ENCODE measurements at regions not wholly inside any gene's neighbourhood (a gene's known extent, or its start where the extent isn't known, plus 50 kb on each side); places are given as distances from the start of the nearest gene placed in this dataset.

DNA sequence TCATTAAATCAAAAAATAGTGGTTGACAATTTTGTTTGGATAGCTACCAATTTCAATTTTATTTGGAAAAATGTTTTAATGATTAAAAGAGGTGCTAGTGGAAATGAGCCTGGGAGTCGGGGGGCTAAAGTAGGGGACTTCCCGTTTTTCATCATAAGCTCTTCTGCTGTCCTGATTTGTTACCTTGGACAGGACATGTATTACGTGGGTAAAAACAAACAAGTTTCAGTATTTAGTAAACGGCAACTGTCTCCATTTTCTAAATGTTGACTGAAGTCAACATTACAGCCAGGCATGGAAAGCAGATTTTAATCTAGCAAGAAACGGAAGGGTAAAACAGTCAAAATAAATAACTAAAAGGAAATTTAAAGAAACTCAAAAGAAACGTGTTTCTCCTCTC lies 212.3 kb upstream of the GRAMD2B start:
- H3K27ac ChIP-seq, result no peak overlapping the region
- no peak for DNase-seq (ENCODE audit: low read depth, low spot score)

DNA sequence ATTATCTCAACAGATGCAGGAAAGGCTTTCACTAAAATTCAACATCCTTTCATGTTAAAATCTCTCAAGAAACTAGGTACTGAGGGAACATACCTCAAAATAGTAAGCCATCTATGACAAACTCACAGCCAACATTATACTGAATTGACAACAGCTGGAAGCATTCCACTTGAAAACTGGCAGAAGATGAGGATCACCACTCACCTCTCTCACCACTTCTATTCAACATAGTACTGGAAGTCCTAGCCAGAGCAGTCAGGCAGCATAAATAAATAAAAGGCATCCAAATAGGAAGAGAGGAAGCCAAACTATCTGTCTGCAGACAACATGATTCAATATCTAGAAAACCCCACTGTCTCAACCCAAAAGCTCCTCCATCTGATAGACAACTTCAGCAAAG lies 203.6 kb upstream of the GRAMD2B start:
- no peak for DNase-seq (ENCODE audit: low read depth, low spot score)
- no peak overlapping the region for H3K27ac ChIP-seq

DNA sequence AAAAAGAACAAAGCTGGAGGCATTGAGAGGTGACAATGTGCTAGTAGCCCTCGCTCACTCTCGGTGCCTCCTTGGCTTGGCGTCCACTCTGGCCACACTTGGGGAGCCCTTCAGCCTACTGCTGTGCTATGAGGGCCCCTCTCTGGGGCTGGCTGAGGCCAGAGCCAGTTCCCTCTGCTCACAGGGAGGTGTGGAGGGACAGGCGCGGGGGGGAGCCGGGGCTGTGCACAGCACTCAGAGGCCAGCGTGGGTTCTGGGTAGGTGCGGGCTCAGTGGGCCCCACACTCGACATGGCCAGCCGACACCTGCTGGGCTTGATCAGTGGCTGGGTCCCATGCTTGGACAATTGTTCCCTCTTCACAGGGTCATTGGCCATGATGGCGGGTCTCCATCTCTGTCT lies 202.5 kb upstream of the GRAMD2B start:
- DNase-seq (ENCODE audit: low read depth, low spot score), result no peak
- no peak overlapping the region for H3K27ac ChIP-seq

DNA sequence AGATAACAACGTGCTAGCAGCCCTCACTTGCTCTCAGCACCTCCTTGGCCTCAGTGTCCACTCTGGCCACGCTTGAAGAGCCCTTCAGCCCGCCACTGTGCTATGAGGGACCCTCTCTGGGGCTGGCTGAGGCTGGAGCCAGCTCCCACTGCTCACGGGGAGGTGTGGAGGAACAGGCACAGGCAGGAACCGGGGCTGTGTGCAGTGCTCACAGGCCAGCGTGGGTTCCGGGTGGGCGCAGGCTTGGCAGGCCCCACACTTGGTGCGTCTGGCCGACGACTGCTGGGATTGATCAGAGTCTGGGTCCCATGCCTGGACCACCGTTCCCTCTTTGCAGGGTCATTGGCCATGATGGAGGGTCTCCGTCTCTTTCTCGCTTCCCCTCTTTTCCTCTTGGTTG lies 194.3 kb upstream of the GRAMD2B start:
- no peak for DNase-seq (ENCODE audit: low read depth, low spot score)
- no peak overlapping the region for H3K27ac ChIP-seq

DNA sequence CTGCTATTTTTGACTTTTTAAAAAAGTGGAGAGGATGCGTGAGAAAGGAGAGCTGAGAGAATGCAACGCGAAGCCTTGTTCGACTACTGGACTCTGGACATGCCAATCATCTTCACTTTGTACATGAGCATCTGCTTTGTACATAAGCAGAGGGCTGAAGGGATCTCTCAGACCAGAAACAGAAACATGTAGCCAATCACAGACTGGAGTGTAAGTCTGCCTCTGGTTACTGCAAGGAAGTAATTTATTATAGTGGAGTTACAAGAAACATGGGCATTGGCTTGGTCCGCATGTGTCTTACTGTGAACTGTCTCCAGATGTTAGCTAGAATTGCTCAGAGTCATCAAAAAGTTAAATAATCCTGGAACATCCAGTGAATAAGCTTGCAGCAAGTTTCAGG lies 190.0 kb upstream of the GRAMD2B start:
- no peak overlapping the region for H3K27ac ChIP-seq
- no peak for DNase-seq (ENCODE audit: low read depth, low spot score)

DNA sequence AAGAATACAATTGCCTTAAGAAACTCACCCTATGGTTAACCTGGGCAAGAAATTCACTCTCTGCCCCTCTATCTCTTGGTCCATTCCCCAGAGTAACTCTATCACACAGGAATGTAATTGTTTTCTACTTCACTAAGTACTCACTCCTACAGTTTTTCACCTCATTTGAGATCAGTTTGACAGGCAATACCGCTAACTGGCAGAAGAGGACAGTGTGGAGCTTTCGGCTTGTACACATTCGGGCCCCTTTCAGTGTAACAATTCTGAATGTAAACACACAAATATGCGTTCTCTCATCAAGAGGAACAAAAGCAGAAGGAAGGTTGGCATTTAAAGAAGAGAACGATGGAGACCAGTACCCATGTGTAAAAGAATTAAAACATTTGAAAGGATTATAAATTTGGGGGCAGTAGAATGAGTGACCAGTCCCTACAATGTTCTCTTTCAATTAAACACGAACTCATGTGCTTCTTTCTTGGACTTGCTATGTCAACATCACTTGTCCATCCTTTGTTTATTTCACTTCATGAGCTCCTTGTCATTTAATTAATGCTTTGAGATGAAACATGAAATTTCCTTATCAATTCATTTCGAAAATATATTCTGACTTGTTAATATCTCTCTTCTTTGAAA lies 188.5 kb upstream of the GRAMD2B start:
- no peak for DNase-seq (ENCODE audit: low read depth, low spot score)
- no peak overlapping the region for H3K27ac ChIP-seq

DNA sequence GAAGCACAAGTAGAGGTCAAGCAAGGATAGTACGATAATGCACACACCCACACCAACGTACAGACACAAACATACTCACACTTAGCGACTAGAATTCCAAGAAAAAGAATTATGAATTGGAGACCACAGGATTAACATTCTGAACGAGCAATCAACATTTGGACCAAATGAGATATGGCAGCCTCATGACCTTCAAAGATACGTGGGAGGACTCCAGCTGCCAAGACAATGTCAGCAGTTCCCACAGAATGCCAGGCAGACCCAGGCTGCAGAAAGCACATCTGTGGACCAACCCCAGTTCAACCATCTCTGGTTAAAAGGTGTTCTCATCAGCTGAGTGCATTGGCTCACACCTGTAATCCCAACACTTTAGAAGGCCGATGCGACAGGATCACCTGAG lies 187.6 kb upstream of the GRAMD2B start:
- H3K27ac ChIP-seq, result no peak overlapping the region
- no peak for DNase-seq (ENCODE audit: low read depth, low spot score)

DNA sequence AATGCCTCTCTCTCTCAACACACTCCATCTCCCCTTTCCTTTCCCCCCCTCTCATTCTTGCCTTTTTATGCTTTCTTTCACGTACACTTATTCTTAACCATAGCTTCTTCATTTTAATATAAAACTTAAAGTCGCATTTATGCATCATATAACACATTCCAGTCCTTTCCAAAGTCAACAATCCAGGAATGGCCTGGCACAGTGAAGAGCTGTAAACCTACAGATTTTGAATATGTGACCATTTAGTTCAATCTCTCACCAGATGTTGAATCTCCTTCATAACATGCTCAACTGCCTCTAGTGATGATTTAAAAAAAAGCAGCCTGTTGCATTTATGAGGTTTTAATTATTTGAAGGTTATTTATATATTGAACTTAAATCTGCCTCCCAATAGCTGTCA lies 186.2 kb upstream of the GRAMD2B start:
- DNase-seq (ENCODE audit: low read depth, low spot score), result no peak
- H3K27ac ChIP-seq, result no peak overlapping the region

DNA sequence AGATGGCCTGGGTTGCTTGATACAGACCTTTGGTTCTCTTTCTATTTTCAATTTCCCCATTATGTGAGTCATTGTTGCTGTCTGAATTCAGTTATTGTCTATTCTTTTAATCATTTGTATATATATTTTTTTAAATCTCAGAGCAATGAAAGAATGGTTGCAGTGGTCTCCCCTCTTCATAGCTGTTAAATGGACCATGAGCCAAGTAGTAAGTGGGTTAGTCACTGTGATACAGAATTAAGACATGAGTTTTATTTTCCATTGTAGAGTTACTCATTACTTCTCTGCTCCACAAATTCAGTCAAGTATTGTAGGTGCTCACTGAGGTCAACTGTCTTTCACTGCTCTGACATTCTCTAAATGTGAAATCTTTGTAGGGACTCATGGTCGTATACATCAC lies 174.6 kb upstream of the GRAMD2B start:
- no peak for DNase-seq (ENCODE audit: low read depth, low spot score)
- H3K27ac ChIP-seq, result no peak overlapping the region

DNA sequence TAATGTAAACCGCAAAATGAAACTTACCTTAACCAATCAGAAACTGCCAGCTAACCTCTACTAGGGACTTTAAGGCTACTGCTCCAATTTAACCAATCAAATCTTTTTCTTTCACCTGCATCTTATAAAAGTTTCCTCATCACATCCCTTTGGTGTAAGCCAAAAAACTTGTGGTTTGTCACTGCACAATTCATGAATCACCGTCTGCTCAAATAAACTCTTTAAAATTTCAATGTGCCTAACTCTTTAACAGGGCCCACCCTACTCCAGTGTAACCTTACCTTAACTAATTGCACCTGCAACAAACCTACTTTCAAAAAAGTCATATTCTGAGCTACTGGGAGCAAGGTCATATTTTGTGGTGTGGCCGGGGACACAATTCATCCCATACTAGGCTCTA lies 172.2 kb upstream of the GRAMD2B start:
- no peak overlapping the region for H3K27ac ChIP-seq
- DNase-seq (ENCODE audit: low read depth, low spot score), result no peak

DNA sequence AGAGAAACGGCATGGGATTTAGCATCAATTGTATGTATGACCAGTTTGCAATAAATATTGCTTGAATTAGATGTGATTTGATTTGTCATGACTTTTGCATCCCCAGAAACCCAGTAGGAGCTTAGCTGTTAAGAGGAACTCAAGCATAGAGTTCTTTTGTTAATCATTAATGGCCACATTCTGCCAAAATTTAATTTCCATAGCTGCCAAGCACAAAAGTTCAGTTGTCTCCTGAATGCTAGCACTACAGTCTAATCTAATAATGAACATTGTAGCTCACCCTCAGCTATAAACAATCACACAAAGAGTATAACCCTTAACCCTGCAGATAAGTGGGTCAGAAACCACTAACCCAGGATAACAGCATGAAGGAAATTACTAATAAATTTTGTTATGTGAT lies 169.8 kb upstream of the GRAMD2B start:
- DNase-seq (ENCODE audit: low read depth, low spot score), result no peak
- no peak overlapping the region for H3K27ac ChIP-seq

DNA sequence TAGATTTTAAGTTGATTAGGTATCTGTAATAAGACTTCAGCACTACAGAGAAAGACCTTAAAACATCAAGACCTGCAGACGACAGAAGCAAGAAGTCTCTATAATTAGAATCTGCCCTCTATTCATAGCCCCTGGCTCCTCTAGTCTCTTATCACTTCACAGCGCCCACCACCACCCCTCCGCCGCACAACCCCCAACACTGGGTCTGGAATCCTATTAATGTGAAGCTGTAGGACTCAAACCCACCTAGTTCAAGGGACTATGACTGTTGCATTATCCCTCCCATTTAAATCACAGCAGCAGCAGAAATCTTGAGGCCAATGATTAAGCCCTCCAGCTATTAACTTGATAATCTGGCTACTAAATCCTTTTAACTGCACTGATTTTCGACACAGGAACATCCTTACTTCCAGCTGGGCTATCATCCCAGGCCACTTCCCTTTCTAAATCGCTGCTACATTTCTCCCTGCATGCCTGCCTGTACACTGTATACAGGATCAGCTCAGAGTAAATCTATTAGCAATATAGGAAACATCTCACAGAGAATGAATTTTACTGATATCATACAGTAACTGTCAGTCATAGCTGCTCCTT lies 159.5 kb upstream of the GRAMD2B start:
- H3K27ac ChIP-seq, result no peak overlapping the region
- DNase-seq (ENCODE audit: low read depth, low spot score), result no peak

DNA sequence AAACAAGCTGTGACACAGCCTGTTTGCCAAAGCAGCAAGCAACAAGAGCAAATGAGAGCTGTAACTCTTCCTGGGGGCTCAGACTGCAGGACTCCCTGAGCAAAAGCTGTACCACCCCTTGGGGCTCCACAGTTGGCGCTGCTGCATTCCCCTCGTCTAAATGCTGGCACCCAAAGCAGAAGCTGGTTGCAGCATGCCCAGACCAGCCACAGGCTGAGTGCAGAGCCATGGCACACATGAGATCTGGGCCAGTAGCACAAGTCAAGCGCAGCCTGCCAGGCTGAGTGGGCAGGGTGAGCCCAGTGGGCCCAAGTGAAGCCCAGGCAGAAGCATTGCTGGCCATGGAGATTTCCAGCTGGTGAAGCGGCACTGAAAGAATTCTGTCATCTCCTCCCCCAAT lies 157.3 kb upstream of the GRAMD2B start:
- H3K27ac ChIP-seq, result no peak overlapping the region
- DNase-seq (ENCODE audit: low read depth, low spot score), result no peak

DNA sequence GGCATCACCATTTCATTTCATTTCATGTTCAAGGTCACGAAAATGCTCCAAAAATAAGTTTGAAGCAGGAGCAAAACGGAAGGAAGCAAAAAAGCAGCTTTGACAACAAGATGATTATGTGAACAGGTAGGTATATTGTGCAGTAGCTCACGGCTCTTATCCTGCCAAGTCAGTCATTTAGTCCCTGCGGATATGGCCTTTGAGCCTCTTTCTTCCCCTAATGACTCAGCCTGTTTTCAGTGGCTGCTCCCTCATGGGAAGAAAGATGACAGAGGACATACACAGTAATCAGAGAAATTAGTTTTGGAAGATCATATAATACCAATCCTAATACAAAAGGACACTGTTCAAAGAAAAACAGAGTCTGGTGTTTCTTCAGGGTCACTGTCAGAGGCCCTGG lies 155.8 kb upstream of the GRAMD2B start:
- no peak for DNase-seq (ENCODE audit: low read depth, low spot score)
- H3K27ac ChIP-seq, result no peak overlapping the region

DNA sequence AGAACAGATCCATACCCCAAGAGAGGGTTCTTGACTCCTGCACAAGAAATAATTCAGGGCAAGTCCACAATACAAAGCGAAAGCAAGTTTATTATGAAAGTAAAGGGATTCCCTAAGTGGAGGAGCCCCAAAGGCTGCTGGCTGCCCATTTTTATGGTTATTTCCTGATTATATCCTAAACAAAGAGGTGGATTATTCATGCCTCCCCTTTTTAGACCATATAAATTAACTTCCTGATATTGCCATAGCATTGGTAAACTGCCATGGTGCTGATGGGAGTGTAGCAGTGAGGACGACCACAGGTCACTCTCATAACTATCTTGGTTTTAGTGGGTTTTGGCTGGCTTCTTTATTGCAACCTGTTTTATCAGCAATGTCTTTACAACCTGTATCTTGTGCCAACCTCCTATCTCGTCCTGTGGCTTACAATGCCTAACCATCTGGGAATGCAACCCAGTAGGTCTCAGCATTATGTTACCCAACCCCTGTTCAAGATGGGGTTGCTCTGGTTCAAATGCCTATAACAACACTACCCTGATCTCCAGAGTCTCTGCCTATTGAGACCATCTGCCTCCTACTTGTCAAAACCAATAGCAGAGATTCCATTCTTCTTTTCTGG lies 154.4 kb upstream of the GRAMD2B start:
- no peak for DNase-seq (ENCODE audit: low read depth, low spot score)
- no peak overlapping the region for H3K27ac ChIP-seq

DNA sequence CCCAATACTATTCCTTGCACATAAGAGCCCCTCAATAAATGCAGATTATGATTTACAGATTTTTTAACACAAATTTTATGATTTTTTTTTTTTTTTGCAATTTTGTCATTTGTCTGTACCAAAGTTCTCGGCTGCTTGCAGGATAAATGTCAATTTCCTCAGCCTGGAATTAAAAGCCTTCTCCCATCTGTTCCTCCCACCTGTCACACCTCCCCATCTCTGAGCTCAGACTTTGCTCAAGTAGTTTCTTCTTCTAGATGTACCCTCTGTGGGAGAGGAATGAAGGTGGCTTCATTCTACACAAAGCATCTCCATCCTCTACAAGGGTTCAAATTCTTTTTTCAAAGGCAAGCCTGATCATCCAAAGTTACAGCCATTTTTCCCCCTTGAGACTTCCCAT lies 153.7 kb upstream of the GRAMD2B start:
- H3K27ac ChIP-seq, result no peak overlapping the region
- no peak for DNase-seq (ENCODE audit: low read depth, low spot score)

DNA sequence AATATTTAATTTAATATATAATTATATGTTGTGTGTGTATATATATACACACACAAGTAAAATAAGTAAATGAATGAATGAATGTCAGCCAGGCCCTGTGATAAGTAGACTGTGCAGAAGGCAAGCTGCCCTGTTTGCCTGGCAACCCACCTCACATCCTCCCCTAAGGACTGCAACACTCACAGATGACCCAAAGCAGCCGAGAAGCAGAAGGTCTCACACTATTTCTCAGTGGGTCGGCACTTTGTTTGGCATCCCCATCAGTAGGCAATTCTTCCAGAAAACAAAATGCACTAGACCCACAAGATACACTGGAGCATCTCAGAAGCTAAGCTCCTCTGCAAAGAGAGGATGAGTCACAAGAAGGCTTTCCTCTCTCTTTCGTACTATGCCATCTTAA lies 152.1 kb upstream of the GRAMD2B start:
- no peak overlapping the region for H3K27ac ChIP-seq
- DNase-seq (ENCODE audit: low read depth, low spot score), result no peak

DNA sequence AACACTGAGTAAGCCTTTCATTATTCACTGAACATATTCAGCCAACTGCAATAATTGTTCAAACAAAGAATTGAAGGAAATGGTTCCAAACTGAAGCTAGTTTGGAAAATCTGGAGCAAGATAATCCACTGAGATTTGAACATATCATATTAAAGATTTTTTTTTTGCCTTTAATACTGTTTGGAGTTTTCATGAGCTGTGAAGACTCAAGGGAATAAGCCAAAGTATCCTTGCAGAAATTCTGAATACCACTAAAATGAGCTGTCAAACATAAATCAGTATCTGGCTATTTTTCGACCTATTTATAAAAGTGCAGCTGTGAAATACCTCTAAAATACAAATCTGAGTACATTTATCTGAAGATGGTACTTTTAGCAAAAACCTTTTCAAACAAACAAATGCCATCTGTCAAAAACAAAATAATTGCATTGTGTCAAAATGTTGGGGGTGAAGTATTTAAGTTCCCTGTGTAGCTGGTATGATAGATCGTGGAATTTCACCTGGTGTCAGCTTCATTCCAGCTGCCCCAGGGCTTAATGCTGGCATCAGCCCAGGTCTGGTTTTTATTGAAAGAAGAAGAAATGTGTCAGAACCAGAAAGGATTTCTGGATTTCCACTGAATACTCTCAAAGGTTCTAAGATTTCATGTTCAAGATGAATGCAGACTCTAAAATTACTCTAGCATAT lies 149.0 kb upstream of the GRAMD2B start:
- no peak overlapping the region for H3K27ac ChIP-seq
- DNase-seq (ENCODE audit: low read depth, low spot score), result no peak

DNA sequence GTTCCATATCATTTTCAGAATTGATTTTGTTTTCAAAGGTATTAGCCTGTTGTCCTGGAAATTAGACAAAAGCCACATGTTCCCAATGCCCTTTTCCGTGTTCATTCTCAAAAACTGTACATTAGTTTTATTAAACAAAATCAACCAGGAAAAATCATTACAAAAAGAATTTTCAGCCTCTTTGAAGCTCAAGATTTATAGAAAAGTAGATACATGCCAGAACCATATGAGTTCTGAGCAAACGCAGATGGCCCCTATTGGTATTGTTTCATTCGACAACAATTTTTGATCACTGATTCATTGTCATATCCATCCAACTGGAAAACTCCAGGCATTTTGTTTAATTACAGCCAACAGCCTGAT lies 148.5 kb upstream of the GRAMD2B start:
- H3K27ac ChIP-seq, result no peak overlapping the region

DNA sequence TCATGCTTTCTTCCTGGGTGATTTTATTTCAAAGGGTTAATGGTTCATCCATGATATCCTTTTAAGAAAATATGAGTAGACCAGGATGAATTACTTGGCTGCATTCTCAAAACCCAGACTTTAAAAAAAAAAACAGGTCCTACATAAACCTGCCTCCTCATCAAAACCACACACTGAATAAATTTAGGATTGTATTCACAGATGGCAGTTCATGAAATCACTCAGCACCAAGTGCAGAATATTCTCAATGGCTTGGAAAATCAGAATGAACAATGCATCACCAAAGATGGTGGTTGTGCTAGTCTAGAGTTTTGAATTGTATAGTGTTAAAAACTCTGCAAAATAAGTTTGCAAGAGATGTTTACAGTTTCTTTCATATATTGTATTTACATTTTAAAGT lies 145.4 kb upstream of the GRAMD2B start:
- no peak overlapping the region for H3K27ac ChIP-seq
- no peak for DNase-seq (ENCODE audit: low read depth, low spot score)

More for the DNA sequence above, 148.5 kb upstream of the GRAMD2B start:
- DNase-seq (ENCODE audit: low read depth, low spot score), result no peak

DNA sequence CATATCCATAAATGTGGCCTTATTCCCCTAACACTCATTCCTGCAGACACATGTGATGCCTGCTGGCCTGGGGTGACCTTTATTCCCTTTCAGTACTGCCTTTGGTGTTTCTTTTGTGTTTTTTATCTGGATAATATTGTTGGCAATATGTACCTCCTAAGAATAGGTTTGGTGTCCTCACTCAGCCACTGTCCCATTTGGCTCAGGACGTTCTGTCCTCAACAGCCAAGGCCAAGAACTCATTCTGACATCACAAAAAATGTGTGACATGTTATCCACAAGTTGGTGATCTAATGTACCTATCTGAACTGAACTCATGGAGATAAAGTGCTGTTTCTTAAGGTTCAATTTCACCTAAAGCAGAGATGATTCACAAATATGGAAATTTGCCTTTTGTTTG lies 142.9 kb upstream of the GRAMD2B start:
- no peak for DNase-seq (ENCODE audit: low read depth, low spot score)
- H3K27ac ChIP-seq, result no peak overlapping the region

DNA sequence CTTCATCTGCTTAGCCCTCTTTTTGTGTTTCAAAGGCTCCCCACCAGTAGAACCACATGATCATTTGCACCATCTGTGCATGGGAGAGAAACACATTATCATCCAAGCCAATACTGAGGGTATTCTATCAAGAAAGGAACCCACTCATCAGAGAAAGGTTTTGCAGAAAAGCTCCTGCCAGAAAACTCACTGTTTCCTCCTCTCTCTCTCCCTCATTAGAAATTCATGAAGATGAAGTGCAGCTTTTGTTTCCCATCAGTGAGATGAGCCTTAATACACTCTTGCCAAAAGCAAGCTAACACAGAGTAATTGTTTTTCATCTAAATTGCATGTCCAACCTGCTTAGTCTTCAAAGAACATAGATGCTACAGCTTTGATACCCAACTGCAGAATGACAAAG lies 142.4 kb upstream of the GRAMD2B start:
- H3K27ac ChIP-seq, result no peak overlapping the region
- DNase-seq (ENCODE audit: low read depth, low spot score), result no peak
